SU-DHL-6 (cell line): ENCODE measurements at regions not wholly inside any gene's neighbourhood (a gene's known extent, or its start where the extent isn't known, plus 50 kb on each side); places are given as distances from the start of the nearest gene placed in this dataset.

Source experiments
- CTCF ChIP-seq: fragments of 200-600 bp; sonication (generic); IDR thresholded peaks from one replicate; pipeline ENCODE4 v1.5.1; 2017; ENCODE audit warnings: antibody characterized with exemption, mild to moderate bottlenecking, low read length, moderate library complexity; ENCODE audit not compliant: insufficient read depth, poor library complexity, severe bottlenecking
- EZH2phosphoT487 ChIP-seq: fragments of 200-600 bp; sonication (generic), shearing (Covaris generic); conservative IDR thresholded peaks from 2 replicates; pipeline ENCODE4 v1.6.1; 2018; ENCODE audit warnings: mild to moderate bottlenecking, antibody characterized with exemption, low read length, moderate library complexity, mixed read lengths

DNA sequence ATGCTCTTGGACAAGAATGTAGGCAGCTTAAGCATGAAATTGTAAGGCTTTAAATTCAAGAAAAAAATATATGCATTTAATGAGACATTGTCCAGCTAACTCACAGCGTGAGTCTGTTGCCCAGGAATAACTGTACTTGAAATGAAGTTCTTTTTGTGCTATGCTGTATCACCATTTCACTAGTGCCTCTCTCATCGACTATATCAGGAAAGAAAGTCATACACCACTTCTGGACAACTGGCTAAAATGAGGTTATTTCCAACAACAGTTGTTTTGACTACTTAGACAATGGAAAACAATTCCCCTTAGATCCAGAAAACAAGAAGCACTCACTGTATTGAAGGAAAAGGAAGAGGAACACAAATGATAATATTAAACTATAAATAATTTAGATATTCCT, 251.8 kb downstream of the CRPPA start:
- TF ChIP-seq CTCF (no peak), EZH2phosphoT487 (no peak)
